Islet precursor cell (in vitro differentiated cells): ENCODE measurements at regions not wholly inside any gene's neighbourhood (a gene's known extent, or its start where the extent isn't known, plus 50 kb on each side); places are given as distances from the start of the nearest gene placed in this dataset.

Source experiments
- DNase-seq: peaks from one replicate; pipeline ENCODE4 v3.0.0-alpha.2; 2018

DNA sequence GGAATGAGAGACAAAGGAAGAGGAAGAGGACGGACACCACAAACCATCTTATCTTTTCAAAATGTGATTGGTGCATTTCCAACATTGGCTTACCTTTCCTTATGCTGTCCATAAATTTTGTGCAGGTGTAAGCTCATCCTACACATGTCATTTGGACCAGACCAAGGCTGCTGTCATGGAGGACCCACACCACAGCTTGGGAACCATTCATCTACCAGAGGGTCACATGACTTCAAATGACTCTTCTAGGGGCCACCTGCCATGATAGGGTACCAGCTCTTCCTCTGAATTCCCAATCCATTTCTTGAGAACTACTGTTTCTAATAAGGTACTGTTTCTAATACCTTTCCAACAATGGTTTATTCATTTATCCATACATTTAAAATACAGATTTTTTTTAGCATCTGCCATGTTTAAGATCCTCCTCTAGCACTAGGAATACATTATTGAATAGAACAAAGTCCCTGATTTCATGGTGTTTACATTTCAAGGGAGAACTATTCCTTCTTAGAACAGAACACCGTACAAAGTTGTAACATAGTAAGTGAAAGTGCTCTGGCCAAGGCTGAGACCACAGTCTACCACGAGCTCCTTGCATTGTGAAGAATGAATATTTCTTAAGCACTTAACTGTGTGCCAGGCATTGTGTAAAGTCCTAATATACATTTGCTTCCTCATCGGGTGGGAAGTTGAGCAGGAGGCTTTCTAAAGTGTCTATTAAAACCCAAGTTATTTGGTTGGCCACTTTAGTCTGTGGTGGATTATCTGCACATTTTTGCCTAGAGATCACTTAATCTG, 246.1 kb upstream of the FN1 start:
- no peak for DNase-seq

DNA sequence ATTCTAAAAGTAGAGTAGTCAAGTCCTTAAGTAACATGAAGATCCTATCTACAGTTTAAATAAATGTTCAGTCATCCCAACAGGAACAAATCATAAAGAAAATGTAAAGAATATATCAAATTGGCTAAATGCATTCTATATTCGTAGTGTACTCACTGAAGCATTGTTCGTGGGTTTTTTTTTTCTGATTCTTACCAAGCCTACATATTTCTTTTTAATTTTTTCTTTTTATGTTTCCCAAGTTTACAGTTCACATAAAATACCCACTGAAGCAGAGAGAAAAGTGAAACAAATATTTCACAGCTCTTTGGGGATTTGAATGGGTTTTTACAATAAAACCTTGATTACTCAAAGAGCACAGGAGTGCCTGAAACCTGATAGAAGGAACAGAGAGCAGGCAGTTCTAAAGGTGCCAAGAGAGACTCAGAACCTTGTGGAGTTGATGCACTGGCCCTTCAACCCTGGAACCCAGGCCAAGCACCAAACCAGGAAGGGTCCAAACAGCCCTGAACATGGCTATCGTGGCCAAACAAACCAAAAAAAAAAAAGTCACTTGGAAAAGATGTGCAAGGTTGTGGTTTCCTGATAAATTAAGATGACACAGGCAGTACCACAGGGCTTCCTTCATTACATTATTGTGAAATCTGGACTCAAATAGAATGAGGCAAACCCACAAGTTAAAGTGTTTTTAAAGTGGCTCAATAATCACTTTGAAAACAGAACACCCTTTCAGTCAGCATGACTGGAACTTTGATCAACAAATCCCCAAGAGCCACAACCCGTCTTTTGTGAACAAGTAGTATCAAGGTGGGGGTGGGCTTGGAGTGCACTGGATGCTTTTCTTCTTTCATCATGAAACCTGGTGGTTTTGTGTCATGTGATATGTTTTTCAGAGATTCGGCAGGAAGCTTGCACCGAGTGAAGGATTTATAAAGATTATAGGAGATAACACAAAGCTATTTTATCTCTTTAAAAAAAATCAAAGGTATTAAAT, 245.0 kb upstream of the FN1 start:
- DNase-seq = peak; percentile 91

DNA sequence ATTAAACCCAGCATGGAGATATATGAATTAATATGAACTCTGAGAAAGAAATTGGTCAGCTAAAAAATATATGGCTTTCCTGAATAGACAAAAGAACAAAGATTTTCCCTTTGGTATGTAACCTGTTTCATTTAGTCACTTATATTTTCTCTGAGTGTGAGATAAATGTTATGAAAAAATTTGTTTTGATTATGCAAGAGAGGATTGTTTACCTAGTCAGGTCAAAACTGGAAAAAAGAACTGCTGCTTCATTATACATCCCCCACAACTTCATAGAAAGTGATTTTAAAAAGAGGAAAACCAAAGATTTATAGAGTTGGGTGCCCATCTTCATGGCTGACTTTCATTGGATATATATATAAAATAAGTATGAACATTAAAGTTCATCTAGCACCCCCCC, 242.2 kb upstream of the FN1 start:
- no peak for DNase-seq

DNA sequence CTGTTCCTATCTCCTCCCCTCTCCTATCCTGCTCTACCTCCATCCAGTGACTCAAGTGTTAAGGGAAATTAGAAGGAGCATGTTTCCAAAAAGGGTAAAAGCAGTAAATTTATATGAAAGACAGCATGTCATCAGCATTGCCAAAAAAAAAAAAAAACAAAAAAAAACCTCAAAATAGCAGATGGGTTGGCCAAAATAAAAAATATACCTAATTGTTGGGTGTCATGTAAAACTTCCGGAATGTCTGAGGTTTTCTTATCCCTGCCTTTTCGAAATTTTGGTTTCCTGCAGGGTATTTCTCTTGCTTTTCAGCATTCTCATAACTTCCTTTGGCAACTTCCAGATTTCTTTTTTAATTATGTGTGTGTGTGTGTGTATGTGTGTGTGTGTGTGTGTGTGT, 241.6 kb upstream of the FN1 start:
- DNase-seq = no peak

DNA sequence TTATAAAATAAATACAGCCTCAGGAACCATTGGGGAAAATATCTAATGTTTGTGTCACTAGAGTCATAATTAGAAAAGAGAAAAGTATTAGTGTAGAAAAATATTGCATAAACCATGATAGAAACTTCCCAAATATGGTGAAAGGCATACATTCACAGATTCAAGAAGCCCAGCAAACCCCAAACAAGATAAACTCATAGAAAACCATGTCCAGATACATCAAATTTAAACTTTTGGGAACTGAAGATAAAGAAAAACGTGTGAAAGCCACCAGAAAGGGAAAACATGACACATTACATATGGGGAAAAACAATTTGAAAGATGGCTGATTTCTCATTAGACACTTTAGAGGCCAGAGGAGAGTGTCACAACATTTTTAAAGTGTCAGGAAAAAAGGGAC, 236.5 kb upstream of the FN1 start:
- DNase-seq = no peak

DNA sequence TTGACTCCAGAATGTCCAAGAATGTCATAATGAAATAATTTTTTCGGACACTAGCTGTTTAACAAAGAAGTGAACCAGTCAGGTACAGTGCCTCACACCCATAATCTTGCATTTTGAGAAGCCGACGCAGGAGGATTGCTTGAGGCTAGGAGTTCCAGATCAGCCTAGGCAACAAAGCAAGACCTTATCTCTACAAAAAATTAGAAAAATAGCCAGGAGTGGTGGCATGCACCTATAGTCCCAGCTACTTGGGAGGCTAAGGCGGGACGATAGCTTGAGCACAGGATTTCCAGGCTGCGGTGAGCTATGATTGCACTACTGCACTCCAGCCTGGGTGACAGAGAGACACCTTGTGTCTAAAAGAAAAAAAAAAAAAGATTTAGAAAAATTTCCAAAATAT, 235.8 kb upstream of the FN1 start:
- DNase-seq = no peak

DNA sequence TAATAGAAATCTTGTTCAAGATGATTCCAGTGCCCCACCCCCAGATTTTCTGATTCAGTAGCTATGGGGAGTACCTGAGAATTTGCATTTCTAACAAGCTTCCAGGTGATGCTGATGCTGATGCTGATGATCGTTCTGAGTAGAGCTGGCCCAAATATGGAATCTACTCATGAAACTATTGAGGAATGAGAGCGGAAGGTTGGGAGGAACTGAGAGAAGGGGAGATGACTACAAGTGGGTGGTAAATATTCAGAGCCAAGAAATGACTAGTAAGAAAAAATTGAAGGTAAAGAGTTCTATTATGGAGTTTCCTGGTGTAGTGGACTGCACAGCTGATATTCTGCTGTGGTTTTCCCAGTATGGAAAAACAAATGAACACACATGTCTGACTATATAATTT, 235.4 kb upstream of the FN1 start:
- no peak for DNase-seq

DNA sequence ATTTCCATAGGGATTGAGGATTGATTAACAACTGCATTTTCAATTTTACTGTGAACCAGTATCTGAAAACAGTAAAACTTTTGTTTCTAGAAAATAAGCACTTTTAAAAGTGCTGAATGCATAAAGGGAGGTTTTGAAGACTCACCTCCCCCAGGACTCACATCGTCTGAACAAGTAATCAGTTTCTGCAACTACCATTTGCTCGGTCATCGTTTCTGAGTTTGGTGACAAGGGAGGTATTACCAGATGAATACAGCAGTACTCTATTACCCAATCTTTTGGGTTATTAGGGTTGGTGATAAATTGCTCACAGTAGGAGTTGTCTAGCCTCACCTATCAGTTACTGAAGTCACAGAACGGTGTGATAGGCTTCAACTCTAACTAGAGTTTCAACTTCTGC, 234.5 kb upstream of the FN1 start:
- DNase-seq = no peak

DNA sequence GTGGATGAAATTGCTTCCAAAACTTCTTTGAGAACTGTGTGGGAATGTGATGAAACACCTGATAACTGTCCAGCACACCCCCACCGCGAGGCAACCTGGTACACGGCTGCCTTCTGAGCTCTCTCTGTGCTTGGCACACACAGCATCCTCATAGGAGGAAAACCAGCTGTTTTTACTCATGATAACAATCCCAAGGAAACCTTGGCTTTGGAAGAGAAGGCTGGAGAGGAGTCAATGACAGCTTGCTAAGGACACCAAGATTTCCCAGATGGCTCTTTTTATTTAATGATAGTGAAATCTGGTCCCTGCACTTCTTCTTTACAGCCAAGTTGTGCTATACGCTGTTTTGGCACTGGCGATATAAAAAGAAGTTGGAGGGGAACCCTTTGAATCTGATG, 232.5 kb upstream of the FN1 start:
- no peak for DNase-seq

DNA sequence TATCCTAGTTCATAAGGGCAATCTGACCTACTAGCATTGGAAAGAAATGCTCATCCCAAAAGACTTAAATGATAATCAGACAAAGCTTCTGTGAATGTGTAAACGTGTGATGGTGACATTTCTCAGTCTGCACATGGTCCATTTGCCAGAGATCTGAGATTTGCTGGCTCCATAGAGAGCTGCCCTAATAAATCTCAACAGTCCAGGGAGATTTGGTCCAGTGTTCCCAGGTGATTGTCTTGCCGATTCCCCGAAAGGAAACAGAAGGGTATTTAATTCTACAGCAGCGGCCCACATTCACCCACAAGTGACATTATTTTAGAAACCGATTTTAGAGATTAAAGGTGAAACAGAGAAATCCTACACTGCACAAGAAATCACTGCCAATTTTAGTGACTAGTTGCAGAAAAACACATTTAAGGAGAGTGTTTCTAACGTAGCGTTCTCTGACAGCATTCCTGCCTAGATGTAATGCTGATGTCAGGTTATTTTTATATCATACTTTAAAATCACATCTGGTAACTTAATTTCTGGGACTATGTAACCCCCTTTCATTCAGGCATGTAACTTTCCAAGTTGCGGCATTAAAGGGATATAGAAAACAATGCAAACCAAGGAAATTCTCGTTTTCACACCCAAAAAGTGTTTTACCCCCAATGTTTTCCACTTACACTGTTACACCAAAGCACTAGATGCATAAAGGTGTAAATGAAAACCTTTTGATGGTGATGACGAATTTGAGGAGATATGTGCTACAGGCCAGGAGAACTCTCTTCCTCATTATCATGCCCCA, 231.9 kb upstream of the FN1 start:
- no peak for DNase-seq

DNA sequence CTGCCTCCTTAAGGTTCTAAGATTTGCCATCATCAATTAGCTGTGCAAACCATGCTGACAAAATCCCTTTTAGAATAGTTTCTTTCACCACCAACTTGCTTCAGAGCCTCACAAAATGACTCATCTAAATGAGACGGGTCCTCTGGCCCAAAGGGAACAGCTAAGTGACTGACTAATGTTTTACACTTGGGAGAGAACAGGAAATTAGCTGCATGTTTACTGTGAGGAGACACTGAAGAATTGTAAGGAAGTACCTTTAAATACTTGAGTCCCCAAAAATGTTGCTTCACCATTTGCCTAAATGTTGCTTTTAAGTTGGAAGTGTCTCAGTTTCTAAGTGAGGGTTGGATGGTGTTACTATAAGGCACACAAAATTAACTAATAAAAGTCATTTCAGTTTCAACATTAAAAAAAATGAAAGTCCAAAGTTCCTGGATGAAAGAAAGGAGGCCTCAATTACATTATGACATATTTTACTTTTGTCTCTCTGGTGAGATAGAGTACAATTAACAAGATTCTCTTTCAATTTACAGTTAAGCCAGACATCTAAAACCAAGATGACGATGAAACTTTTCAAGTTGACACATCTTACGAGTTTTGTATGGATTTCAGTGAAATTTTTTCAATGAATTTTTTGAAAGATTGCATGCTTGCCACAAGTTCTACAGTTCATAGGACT, 229.1 kb upstream of the FN1 start:
- peak; percentile 87 for DNase-seq

DNA sequence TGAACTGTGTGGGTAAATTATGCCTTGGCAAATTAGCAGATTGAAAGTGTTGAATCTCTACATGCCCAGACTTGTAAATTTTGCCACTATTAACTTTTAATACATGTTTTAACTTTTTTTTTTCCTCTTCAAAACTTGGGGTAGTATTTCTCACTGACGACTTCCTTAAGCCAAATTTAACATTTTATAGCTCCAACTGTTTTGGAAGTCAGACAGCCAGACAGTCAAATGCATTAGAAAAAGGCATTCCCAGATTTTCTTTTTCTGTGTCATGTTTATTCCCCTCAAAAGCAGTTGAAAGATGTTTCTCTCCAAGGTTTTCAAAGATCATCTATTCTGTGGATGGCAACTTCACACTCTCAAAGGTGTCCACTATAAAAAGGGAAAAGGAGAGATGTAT, 226.8 kb upstream of the FN1 start:
- DNase-seq = no peak

DNA sequence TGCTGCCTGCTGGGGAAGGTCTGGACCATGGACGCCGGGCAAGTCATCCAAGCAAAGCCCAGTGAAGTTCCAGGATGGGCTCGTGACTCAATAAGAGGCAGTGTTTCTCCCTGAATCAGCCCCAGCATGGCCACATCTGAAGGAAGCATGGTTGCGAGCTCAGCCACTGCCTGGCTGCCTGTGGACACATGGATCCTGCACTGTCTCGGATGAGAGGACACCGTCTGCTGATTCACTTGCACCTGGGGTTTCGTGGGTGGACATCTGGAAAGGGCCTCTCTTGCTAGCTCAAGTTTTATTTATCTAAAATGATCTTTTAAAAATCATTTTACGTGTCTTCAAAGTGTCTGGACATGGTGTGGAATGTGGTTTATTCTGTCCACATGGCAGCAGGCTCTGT, 224.8 kb upstream of the FN1 start:
- peak; percentile 67 for DNase-seq

DNA sequence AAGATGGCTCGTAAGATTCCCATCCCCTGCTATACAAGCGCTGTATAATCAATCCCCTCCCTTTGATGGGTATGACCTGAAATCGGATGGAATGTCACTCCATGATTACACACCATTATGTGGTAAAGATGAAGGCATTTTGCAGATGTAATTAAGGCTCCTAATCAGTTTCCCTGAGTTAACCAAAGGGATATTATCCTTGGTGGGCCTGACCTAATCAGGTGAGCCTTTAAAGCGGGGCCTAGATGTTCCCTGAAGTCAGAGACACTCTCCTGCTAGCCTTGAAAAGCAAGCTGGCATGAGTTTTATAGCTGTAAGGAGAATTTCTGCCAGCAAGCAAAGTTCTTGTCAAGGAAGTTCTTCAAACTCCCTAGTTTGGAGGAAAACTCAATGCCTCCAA, 223.8 kb upstream of the FN1 start:
- no peak for DNase-seq

DNA sequence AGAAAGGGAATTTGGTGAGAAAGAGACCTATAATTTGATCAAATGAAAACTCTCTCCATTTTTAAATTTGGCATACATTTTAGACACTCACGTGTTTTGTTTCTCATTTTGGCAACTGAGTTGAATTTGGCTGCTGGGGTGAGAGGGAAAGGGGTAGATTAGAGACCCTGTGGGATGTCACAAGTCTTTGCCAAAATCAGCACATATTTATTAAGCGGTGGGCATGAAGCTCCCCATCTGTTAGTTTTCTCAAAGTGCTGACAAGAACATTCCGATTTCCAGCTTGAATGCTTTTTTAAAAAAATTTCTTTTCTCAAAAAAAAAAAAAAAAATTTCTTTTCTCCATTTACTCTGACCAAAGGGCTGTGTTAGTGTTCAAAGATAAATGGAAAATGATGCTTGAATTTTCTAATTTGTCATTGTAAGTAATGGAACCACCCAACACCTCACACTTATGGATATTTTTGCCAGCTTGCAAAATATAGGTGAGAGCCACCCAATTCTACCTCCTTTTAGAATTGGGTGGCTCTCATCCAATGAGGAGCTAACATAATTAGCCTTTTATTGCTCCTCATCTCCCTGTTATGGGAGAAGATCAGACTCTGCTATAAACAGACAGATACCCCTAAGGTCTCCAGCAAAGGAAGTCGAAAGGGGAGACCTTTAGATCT, 222.9 kb upstream of the FN1 start:
- DNase-seq = no peak

DNA sequence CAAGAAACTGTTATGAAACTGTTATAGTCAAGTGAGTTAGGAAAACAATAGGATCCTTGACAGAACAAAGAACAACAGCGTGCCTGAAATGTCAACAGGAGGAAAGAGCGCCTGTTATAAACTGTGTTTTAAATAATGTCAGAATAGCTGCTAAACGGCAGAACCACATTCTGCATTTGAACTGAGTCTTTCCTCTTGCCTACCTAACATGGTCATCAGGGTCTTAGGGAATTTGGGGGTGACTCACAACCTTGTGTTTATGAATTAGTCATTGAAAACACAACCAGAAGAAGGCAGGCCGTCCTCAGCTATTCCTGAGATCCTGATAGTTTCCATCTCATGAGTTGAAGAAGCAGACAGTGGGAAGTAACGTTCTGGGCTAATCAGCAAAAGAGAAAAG, 222.0 kb upstream of the FN1 start:
- DNase-seq = peak; percentile 67

DNA sequence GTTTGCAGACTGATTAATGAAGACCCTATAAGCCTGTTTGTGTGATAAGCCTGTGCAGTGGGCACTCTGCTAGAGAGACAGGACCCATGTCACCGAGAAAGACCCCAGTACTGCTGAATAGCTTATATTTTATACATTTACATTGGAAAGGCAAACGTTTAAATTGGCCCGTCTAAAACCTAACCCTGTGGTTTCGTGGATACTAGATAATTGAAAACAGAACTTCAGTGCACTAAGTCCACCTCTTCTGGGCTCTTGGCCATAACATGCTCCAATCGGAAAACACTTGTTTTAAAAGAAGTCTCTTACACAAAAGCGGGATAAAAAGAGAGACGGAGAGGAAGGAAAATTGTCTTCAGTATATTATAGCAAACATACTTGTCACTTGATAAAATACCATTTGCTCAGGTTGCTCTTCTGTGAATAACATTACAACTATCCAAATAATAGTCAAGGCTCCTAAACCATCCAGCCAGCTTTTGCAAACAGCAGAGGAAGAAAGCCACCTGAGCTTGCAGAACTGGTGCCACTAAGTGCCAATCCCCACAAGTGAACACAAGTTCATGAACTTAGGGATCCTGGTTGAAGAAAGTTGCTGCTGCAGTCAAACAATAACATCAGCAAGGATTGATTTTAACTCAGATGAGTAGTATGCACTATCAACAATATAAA, 218.4 kb upstream of the FN1 start:
- no peak for DNase-seq

DNA sequence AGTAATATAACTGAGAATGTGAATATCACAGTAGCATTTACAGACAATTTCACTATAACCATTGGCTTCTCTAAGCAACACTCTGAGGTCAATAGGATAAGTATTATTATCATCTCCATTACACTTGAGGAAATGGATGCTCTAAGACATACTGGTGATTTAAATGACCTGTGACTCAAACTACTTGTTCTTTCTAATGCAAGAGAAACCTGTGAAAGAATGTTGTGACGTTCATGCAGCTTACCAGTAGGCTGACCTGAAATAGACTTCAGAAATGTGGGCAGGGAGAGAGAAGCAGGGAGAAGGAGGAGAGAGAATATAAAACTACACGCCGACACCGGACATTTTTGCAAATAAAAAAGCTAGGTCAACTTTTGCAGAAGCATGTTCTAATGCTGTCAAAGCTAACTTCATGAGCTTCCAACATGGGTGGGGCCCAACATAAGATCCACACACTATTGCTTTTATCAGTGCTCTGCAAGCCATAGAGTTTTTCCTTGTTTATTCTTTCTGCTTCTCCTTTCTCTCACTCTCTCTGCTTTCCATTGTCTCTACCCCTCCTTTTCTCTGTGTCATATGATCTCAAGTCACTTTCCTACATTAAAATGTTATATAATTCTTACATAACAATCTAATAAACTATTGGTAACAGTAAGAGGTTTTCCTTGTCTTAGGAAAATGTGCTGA, 217.6 kb upstream of the FN1 start:
- no peak for DNase-seq

DNA sequence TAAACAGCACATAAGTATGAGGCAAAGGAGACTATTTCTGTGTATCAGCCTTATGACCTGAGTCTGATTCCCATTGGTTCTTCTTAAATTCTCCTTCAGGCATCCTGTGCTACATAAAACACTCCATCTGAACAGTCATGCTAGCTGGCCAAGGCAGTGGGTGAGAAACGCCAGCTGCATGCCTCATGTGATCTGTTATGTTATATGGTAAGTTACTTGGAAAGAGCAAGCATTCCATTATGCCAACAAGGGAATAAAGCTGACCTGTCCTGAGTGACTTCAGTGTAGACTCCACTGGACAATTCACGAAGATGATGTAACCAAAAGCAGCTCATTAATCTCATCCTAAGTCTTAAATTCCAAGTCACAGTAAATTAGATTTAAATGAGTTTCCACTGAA, 216.5 kb upstream of the FN1 start:
- DNase-seq = no peak

DNA sequence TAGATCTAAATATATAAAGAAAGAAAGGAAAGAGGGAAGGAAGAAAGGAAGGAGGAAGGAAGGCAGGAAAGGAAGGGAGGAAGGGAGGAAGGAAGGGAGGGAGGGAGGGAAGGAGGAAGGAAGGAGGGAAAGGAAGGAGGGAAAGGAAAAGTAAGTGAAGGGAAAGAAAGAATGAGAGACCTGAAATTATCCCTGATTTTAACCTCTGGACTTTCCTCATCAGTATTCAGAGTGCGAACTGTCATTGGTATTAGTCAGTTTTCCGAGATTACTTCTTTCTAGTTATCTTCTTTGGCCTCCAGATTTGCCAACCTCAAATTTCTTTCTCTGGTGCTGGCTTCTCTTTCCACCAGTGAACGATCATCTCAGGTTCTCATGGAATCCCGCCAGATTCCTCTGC, 215.5 kb upstream of the FN1 start:
- no peak for DNase-seq
